D341Med (cell line): ENCODE measurements at regions not wholly inside any gene's neighbourhood (a gene's known extent, or its start where the extent isn't known, plus 50 kb on each side); places are given as distances from the start of the nearest gene placed in this dataset.
"Not testable (repeated sequence)": the region's sequence is repeated elsewhere in the genome, so short reads cannot be mapped to it uniquely, and the experiment has no call there.

Source experiments
- DNase-seq: peaks from one replicate; pipeline ENCODE4 v3.0.0; 2012; ENCODE audit warnings: low spot score

DNA sequence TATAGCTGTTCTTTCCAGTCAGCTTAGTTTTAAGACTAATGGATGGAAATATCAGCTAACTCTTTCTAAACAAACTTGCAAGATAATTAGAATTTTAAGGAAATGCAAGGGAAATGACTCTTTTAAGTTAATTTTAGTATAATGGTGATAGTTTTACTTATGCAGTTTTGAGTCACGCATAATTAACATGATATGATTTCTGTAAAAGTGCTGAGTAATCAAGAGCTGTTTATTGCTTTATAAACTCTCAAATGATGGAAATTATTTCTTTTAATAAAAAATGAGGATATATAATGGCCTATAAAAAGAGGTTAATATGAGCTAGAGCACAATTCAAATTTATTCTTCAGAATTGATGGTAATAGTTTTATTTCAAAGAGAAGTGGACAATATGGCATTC is 385.9 kb downstream of the GLUD2 start:
- DNase-seq = no peak

DNA sequence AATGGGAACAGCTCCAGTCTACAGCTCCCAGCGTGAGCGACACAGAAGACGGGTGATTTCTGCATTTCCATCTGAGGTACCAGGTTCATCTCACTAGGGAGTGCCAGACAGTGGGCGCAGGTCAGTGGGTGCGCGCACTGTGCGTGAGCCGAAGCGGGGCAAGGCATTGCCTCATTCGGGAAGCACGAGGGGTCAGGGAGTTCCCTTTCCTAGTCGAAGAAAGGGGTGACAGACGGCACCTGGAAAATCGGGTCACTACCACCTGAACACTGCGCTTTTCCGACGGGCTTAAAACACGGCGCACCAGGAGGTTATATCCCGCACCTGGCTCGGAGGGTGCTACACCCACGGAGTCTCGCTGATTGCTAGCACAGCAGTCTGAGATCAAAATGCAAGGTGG is 390.3 kb downstream of the GLUD2 start:
- not testable (repeated sequence) for DNase-seq

DNA sequence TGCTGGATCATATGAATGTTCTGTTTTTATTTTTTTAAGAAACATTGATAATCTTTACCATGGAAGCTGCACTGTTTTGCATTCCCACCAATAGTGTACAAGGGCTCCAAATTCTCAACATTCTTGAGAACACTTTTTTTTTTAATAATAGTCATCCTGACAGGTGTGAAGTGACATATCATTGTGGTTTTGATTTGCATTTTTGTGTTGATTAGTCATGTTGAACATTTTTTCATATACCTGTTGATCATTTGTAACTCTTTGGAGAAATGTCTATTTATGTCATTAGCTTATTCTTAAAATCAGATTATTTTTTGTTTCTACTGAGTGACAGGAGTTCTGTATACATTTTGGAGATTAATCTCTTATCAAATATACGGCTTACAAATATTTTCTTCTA is 408.5 kb downstream of the GLUD2 start:
- no peak for DNase-seq

DNA sequence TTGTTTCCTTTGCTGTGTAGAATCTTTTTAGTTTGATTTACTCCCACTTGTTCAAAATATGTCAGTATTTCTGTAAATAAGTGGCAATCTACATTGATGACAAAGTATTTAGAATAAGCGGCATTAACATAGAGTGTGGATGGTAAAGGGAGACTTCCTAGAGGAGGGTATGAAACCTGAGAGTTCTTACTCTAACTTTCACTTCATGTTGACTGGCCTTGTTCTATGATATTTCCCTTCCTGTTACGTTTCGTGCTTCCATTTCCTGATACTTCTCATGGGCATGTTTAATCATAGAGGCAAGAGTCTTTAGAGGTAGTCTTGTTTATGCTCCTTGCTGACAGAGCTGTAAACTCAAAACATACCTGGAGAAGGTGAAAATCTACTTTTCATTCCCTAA is 408.9 kb downstream of the GLUD2 start:
- DNase-seq = no peak

DNA sequence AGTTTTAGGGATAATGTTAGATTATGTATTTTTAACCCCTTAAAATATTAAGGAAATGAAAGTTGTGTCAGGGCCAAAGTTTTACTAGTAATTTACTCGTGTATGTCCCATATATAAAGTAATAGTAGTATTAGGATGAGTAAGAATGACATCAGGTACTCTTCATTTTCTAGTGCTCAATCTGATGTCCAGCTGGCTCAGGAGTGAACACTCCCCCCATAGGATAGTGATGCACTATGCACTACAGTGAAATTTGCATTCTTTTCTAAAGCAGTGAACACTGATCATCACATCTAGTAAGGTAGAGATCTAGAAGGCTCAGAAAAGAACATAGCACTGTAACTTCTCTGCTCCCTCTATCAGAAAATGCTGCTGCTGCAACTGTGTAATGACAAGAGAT is 409.7 kb downstream of the GLUD2 start:
- DNase-seq = no peak

DNA sequence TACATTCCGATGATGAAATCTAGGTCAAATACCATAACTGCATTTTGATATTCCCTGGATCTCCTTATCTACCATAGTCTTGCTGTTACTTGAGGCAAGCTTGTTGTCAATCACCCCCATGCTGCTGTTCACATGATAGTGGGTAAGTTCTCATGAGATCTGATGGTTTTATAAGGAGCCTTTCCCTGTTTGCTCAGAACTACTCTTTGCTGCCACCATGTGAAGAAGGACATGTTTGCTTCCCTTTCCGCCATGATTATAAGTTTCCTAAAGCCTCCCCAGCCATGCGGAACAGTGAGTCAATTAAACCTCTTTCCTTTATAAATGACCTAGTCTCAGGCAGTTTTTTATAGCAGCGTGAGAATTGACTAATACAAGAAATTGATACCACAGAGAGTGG is 432.0 kb downstream of the GLUD2 start:
- no peak for DNase-seq

DNA sequence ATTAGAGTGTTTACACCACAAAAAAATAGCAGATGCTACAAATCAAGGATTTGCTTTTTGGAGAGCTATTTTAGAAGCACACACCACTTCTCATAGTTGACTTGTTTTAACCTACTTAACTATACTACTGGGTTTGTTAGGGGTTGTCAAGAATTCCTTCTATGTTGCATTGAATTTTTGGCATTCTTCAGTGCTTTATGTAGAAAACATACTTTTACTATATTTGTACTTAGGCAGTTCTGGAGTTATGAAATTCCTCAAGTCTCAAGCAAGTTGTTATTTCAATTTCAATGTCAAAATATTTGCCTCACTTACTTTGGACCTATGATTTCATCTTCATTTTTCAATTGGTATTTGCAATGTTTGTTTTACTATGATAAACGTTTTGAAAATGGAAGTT is 449.6 kb downstream of the GLUD2 start:
- DNase-seq = no peak

DNA sequence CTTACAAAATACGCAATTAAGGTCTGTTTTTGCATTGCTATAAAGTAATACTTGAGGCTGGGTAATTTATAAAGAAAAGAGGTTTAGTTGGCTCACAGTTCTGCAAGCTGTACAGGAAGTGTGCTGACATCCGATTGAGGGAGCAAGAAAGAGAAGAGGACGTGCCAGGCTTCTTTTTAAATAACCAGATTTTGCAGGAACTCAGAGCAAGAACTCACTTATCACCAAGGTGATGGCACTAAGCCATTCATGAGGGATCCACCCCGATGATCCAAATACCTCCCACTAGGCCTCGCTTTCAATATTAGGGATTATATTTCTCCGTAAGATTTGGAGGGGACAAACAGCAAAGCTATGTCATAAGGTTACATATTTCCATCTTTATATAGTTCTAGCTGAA is 456.7 kb downstream of the GLUD2 start:
- no peak for DNase-seq

DNA sequence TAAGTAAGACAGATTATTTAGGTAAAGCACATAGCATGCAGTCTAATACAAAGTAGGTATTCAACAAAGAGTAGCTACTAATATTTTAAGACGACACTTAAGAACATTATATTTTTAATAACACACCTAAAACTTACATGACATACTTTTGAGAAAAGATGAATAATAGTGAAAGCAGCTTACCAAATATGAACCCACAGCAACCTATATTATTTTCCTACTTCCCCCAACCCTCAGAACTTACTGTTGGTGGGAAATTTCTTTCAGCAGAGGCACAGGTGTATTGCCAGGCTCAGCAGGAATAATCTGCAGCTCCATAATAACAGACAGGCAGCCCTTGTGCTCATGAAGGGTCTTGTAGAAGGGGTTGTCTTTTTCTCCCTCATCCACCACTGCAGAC is 498.9 kb downstream of the GLUD2 start:
- no peak for DNase-seq

DNA sequence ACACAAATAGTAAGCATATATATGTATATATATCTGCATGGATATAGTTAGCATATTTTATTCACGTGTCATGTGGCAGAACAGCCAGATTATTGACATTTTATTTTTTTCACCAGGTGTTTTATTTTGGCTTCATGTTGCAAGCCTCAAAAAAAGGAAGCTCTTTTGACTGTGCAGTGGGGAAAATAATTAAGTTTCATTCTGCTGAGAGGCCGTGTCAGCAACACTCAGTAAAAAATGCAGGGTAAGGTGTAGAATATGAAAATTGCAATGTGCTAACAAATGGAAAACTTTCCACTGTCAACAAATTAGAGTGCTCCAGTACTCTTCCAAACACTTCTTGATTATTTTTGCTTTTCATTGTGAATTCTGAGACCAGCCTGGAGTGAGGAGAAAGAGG is 511.5 kb downstream of the GLUD2 start:
- no peak for DNase-seq

DNA sequence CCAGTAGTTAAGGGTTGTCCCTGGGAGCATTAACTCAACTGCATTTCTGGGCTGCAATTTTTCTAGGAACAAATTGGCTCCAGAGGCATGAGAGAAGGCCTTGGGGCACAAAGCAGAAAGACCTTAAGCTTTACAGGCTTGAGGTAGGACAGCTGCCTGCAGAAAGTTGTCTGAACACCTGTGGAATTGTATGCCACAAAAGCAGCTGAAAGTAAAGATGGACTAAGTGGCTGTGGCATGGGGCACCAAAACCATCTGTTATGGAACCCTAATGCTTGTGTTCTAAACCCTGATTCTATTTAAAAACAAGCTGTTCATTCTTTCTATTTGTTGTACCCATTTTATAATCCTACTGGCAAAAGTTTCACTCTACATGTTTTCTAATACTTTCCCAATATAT is 515.2 kb downstream of the GLUD2 start:
- DNase-seq = no peak

DNA sequence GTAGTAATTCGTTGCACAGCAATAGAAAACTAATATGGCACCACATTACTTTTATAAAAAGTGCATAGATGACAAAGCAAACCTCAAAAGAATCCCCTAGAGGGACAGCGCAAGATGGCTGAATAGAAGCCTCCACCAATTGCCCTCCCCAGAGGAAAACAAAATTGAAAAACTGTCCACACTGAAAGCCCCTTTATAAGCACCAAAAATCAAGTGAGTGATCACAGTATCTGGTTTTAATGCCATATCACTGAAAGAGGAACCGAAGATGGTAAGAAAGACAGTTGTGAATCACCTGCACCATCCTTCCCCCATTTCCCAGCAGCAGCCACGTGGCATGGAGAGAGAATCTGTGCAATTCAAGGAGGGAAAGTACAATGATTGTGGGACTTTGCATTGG is 522.2 kb downstream of the GLUD2 start:
- DNase-seq = no peak

DNA sequence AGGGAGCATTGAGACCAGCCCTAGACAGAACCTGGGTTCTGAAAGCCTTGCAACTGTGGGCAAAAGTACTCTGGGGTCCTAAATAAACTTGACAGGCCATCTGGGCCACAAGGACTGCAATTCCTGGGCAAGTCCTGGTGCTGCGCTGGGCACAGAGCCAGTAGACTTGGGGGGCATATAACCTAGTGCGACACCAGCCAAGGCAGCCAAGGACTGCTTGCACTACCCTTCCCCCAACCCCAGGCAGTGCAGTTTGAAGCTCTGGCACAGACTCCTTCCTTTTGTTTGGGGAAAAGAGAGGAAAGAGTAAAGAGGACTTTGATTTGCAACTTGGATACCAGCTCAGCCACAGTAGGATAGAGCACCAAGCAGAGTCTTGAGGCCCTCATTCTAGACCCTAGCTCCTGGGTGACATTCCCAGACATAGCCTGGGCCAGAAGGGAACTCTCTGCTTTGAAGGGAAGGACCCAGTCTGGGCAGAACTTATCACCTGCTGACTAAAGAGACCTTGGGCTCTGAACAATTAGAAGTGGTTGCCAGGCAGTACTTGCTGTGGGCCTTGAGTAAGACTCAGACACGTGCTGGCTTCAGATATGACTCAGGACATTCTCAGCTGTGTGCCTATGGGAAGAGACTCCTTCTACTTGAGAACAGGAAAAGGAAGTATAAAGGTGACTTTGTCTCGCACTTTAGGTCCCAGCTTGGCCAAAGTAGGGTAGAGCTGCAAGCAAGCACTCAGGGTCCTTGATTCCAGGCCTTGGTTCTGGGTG is 522.8 kb downstream of the GLUD2 start:
- DNase-seq = no peak

DNA sequence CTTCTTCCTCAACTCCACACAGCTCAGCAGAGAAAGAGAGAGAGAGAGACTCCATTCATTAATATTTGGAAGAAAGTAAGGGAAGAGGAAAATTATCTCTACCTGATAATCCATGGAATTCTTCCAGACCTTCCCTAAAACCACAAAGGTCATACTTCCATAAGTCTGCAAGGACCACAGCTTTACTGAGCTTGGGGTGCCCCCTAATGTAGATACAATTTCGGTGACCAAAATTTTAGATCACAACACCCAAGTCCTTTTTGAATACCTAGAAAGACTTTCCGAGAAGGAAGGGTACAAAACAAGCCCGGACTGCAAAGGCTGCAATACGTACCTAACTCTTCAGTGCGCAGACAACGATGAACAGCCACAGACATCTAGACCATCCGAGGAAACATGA is 523.9 kb downstream of the GLUD2 start:
- no peak for DNase-seq

DNA sequence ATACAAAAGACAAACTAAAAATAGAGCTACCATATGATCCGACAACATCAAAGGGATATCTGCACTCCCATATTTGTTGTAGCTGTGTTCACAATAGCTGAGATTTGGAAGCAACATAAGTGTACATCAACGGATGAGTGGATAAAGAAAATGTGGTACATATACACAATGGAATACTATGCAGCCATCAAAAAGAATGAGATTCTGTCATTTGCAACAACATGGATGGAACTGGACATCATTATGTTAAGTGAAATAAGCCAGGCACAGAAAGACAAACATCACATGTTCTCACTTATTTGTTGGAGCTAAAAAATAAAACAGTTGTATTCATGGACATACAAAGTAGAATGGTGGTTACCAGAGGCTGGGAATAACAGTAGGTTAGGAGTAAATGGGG is 527.0 kb downstream of the GLUD2 start:
- not testable (repeated sequence) for DNase-seq

DNA sequence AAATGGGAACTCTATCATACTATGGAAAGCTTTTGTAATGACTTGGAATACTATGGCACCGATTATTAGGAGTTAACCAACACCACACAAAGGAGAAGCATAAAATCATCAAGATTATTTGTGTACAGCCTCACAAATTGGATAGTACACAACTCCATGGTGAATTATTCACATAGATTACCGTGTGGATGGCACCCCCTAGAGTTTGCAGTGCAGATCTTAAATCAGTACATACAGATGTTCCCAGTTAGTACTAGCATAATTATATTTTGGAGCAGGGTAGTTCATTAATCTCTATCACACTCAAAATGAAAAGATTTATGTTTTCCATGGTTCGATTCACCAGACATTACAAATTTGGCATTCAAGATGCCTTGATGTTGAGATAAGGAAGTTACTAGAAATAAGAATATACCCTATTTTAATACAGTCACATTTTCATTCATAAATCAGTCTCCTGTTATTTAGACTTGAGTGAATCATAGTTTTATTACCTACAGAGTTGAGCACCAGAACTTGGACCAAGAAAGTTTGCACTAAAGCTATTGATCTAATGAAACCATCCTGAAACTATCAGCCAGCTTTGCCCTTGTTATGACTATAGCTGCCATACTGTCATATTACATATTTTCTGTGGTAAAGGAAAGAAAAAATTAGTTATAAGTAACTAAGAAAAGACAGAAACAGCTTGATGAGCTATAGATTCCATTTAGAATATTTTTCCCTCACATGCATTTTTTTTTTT is 531.8 kb downstream of the GLUD2 start:
- no peak for DNase-seq

DNA sequence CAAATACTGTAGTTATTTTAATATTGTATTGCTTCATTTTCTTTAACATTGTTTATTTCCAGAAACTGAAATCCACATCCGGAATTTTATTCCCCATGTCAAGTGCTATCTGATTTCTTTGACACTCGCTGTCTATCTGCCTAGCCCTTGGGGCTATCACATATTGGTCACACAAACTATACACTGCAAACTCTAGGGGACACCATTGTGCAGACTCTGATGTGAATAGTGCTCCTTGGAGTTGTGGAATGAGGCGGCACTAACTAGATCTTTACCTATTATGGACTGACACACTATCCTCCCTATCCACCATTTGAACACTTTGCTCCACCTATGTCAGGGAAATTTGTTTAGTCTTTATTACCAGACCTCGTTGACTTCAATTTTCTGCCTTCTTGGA is 534.5 kb downstream of the GLUD2 start:
- DNase-seq = no peak

DNA sequence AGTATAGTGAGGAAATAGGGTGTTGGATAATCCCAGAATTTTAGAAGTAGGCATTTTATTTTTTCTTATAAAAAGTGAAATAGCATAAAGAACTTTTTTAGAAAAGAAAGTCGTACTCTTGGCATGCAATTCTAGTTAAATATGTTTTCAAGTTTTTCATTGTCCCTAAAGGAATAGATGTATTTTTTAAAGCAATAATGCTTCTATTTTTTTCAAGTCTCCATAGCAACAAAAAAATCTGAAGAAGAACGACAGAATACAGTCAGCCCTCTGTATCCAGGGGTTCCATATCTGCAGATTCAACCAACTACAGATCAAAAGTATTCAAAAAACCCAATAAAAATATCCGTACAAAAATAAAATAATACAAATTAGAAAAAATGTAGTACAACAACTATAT is 538.2 kb downstream of the GLUD2 start:
- no peak for DNase-seq

DNA sequence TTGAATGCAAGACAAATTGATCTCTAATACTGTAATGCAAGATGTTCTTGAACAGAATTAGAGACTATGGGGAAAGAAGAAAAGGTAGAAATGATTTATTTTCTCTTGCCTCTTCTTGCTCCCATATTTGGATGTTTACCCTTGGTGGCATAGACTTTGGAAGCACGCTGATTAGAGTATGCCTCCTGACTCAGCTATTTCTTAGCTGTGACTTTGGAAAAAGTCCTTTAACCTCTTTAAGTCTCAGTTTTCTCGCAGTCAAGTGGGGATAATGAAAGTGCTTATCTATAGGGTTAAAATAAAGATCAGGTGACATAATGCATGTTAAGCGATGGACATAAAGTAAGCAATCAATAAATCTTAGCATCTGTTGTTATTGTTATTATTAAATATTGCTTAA is 545.5 kb downstream of the GLUD2 start:
- no peak for DNase-seq

DNA sequence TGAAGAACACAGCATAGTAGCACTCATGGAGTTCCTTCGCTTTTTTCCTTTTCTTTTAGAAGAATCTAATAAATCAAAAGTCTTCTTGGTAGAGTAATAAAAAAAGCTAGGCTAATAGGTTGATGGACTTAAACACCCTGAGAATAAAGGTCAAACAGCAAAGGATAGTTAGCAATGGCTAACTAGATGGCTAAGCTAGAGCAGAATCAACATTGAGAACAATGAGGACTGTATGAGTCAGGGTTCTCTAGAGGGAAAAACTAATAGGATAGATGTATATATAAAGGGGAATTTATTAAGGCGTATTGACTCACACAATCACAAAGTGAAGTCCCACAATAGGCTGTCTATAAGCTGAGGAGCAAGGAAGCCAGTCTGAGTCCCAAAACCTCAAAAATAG is 550.9 kb downstream of the GLUD2 start:
- no peak for DNase-seq

DNA sequence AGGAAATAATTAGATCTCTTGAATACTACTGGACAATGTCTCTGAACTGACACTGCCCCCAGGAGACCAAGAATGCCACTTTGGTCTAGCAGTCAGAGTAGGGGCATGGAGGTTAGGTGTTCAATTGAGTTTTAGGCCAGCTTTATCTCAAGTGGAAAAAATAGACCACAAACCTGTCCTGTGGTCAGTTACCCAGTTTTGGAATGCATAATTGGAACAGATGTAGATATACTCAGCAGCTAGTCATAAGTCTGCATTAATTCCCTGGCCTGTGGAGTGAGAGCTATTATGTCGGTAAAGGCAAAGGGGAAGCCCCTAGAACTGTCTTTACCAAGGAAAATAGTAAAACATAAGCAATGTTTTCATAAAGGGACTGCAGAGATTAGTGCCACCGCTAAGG is 587.7 kb downstream of the GLUD2 start:
- no peak for DNase-seq

DNA sequence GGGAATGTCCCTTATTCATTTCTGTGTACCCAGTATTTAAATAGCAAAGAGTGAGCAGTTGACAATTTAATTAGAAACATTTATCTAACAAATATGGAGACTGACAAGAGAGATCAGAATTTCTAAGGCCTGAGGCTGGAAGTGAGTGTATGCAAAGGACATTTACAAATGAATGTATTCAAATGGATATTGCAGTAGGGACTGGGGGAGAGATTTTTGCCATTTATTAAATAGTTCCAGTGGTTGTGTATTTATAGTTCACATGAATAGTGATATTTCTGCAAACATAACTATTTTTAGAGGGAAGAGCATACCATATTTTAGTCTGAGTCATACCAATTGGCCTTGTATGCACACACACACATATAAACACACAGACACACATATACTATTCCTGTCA is 592.4 kb downstream of the GLUD2 start:
- DNase-seq = no peak

DNA sequence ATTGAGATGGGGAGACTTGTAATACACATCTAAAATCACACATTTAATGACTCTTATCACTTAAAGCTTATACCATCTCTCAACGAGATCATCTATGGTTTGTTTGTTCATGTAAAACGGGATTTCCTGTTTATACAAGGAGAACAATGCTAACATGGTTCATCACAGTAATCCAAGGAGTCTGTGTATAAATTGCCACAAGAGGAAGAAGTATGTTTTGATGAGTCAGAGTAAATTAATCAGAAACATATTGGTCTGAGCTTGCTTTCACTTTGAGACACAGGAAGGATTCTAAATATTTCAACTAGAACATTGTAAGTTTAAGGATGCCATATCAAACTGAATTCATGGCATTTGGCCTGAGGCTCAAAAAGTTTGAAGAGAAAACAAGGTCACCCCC is 594.1 kb downstream of the GLUD2 start:
- no peak for DNase-seq

DNA sequence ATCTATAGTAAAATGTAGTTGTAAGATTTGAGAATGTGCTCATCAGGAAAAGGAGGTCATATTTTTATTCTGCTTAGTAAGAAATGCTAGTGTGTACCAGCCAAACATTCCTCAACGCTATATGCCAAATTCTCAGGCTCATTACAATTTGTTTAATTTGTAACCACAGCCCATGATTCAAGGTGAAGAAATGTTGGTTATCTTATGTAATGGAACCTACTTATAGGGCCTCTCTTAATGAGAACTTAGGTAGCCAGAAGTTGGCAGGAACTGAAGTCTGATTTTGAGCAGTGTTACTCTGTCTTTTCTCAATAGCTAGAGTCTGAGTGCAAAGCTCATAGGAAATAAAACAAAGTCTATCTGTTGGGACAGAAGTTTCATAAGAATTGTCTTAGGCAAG is 595.0 kb downstream of the GLUD2 start:
- DNase-seq = no peak
